Kidney epithelial cell (primary cell): ENCODE measurements at regions not wholly inside any gene's neighbourhood (a gene's known extent, or its start where the extent isn't known, plus 50 kb on each side); places are given as distances from the start of the nearest gene placed in this dataset.
"Not testable (repeated sequence)": the region's sequence is repeated elsewhere in the genome, so short reads cannot be mapped to it uniquely, and the experiment has no call there.

Source experiments
- DNase-seq: peaks from one replicate; pipeline ENCODE4 v3.0.0-alpha.2; 2010; ENCODE audit warnings: low read depth
- H3K27me3 ChIP-seq: 2 replicates; pipeline ENCODE4 v1.6.0; 2011; ENCODE audit warnings: low read length; ENCODE audit not compliant: control insufficient read depth, insufficient read depth
- H3K36me3 ChIP-seq: 2 replicates; pipeline ENCODE4 v1.5.1; 2011; ENCODE audit warnings: low read length; ENCODE audit not compliant: control insufficient read depth, insufficient read depth
- H3K4me3 ChIP-seq: 2 replicates; pipeline ENCODE4 v1.5.1; 2011; ENCODE audit warnings: low read depth, mild to moderate bottlenecking, control low read depth, low read length
- CTCF ChIP-seq: IDR thresholded peaks from 2 replicates; pipeline ENCODE4 v1.5.1; 2011; ENCODE audit warnings: mild to moderate bottlenecking, moderate library complexity, low read length, control low read depth, inconsistent platforms; ENCODE audit not compliant: insufficient read depth, poor library complexity, severe bottlenecking

GRCh38 chr1:109857702-109858101 is 52.9 kb upstream of the CSF1 start:
- not testable (repeated sequence) for H3K4me3 ChIP-seq, H3K27me3 ChIP-seq, DNase-seq, H3K36me3 ChIP-seq

GRCh38 chr1:109855986-109856385 is 54.7 kb upstream of the CSF1 start:
- DNase-seq, H3K27me3 ChIP-seq, H3K36me3 ChIP-seq, H3K4me3 ChIP-seq: not testable (repeated sequence)

DNA sequence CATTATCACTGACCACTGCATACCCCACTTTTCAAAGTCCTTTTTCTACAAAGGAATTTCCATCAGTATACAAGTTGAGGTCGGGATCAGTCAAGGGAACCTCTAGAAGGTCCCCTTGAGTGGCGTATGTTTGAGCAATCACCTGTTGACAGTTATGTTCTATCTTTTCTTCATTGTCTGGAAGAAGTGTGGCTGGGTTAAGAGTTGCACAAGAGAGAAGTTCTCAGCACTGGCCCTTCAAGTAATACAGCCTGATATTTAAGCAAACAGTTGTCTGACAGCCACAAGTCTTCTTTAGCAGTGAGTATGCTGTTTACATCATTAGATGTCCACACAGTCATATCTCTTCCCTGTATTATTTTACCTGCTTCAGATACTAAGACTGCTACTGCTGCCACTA is 56.7 kb upstream of the CSF1 start:
- H3K36me3 ChIP-seq, H3K4me3 ChIP-seq, H3K27me3 ChIP-seq, DNase-seq: not testable (repeated sequence)

- not testable (repeated sequence) for H3K36me3 ChIP-seq, H3K27me3 ChIP-seq, H3K4me3 ChIP-seq, DNase-seq
Measured at GRCh38 chr1:109852221-109853015, 58.2 kb upstream of the CSF1 start.

DNA sequence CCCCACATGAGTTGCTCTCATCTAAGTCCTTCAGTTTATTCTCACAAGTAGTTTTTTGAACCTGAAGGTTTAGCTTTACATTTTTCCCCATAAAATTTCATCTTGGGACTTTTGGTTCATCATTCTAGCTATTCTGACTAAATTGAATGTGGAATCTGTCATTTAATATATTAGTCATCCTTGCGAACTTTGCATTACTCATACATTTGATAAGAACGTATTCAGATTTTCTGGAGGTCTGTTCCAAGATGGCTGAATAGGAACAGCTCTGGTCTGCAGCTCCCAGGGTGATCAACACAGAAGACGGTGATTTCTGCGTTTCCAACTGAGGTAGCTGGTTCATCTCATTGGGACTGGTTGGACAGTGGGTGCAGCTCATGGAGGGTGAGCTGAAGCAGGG is 59.8 kb upstream of the CSF1 start:
- no peak for TF ChIP-seq CTCF
- no peak for DNase-seq
- Histone ChIP-seq H3K36me3 (no peaks in the 10 kb centered on the region), H3K27me3 (no peaks in the 10 kb centered on the region), H3K4me3 (no peak overlapping the region)

- no peak for TF ChIP-seq CTCF
- Histone ChIP-seq H3K27me3 (no peaks in the 10 kb centered on the region), H3K4me3 (no peak overlapping the region), H3K36me3 (no peaks in the 10 kb centered on the region)
- no peak for DNase-seq
Measured at GRCh38 chr1:109850194-109850593, 60.5 kb upstream of the CSF1 start.

GRCh38 chr1:109849655-109850054 is 61.0 kb upstream of the CSF1 start:
- no peaks in the 10 kb centered on the region for H3K36me3 ChIP-seq

More at GRCh38 chr1:109849655-109850054, 61.0 kb upstream of the CSF1 start:
- DNase-seq, result no peak
- Histone ChIP-seq H3K27me3 (no peaks in the 10 kb centered on the region), H3K4me3 (no peak overlapping the region)
- no peak for TF ChIP-seq CTCF
